H1 (cell line): ENCODE measurements at regions not wholly inside any gene's neighbourhood (a gene's known extent, or its start where the extent isn't known, plus 50 kb on each side); places are given as distances from the start of the nearest gene placed in this dataset.

ENCODE experiments used
- CEBPB ChIP-seq: IDR thresholded peaks from 2 replicates; pipeline ENCODE4 v1.6.1; 2012; ENCODE audit warnings: low read depth, low read length
- CTBP2 ChIP-seq: IDR thresholded peaks from 2 replicates; pipeline ENCODE4 v1.7.0; 2011; ENCODE audit warnings: borderline replicate concordance, mild to moderate bottlenecking, moderate library complexity, mixed read lengths, low read length; ENCODE audit not compliant: insufficient read depth, insufficient read length
- CTCF ChIP-seq, 3 experiments: IDR thresholded peaks; 1 replicate in 2 of 3; 2 replicates in 1 of 3; pipeline versions ENCODE4 v1.5.1 to v1.6.1; 2011; ENCODE audit warnings: low read length in 3 of 3, mild to moderate bottlenecking in 3 of 3, inconsistent platforms in 2 of 3, low read depth in 1 of 3, moderate library complexity in 1 of 3; ENCODE audit not compliant: insufficient read depth in 1 of 3; ENCODE audit errors: control extremely low read depth in 1 of 3
- TAF1 ChIP-seq: IDR thresholded peaks from 2 replicates; pipeline ENCODE4 v1.6.1; 2011; ENCODE audit warnings: mild to moderate bottlenecking, low read depth, low read length

GRCh38 chr7:9846902-9847301 lies 1126.8 kb upstream of the PHF14 start:
- TF ChIP-seq CTCF (IDR thresholded peaks at IDR 0.05; ENCODE audit: control extremely low read depth in 1 of 3, insufficient read depth in 1 of 3, low read depth in 1 of 3, low read length in 3 of 3), result no peak
- no peak for TF ChIP-seq CEBPB
- TF ChIP-seq CTBP2, result no peak
- TF ChIP-seq TAF1, result no peak
